Astrocyte (in vitro differentiated cells and primary cell): ENCODE measurements at regions not wholly inside any gene's neighbourhood (a gene's known extent, or its start where the extent isn't known, plus 50 kb on each side); places are given as distances from the start of the nearest gene placed in this dataset.

ENCODE experiments used
- DNase-seq: peaks from one replicate; pipeline ENCODE4 v3.0.0-alpha.2; 2010; ENCODE audit warnings: low read depth
- FAIRE-seq: peaks from 2 replicates; lab custom pipeline; 2011; peaks lifted over from hg19 to GRCh38; lab: Jason Lieb, UNC
- H2AFZ ChIP-seq: 2 replicates; pipeline ENCODE4 v1.6.0; 2012; ENCODE audit warnings: low read depth, low read length, inconsistent platforms
- H3K27ac ChIP-seq: 2 replicates; pipeline ENCODE4 v1.5.1; 2011; ENCODE audit warnings: low read depth, low read length, inconsistent platforms
- H3K27me3 ChIP-seq: 2 replicates; pipeline ENCODE4 v1.6.0; 2011; ENCODE audit warnings: low read length, inconsistent platforms; ENCODE audit not compliant: insufficient read depth
- H3K36me3 ChIP-seq: 2 replicates; pipeline ENCODE4 v1.5.1; 2011; ENCODE audit warnings: low read length, inconsistent platforms; ENCODE audit not compliant: insufficient read depth
- H3K4me1 ChIP-seq: 2 replicates; pipeline ENCODE4 v1.5.1; 2011; ENCODE audit warnings: low read length, inconsistent platforms; ENCODE audit not compliant: insufficient read depth
- H3K4me2 ChIP-seq: 2 replicates; pipeline ENCODE4 v1.6.0; 2012; ENCODE audit warnings: low read length, inconsistent platforms
- H3K4me3 ChIP-seq: 2 replicates; pipeline ENCODE4 v1.5.1; 2011; ENCODE audit warnings: low read depth, mild to moderate bottlenecking, low read length, inconsistent platforms; ENCODE audit not compliant: insufficient read depth
- H3K79me2 ChIP-seq: 2 replicates; pipeline ENCODE4 v1.6.0; 2012; ENCODE audit warnings: mild to moderate bottlenecking, low read length, inconsistent platforms; ENCODE audit not compliant: insufficient read depth
- H3K9ac ChIP-seq: 2 replicates; pipeline ENCODE4 v1.6.0; 2012; ENCODE audit warnings: mild to moderate bottlenecking, low read length, inconsistent platforms
- H3K9me3 ChIP-seq: 2 replicates; pipeline ENCODE4 v1.5.1; 2012; ENCODE audit warnings: low read depth, mild to moderate bottlenecking, low read length, inconsistent platforms; ENCODE audit not compliant: insufficient read depth
- H4K20me1 ChIP-seq: 2 replicates; pipeline ENCODE4 v1.6.0; 2012; ENCODE audit warnings: low read length, inconsistent platforms; ENCODE audit not compliant: insufficient read depth
- H3K27ac Mint-ChIP-seq: one replicate; pipeline ENCODE4 v1.8.0; 2021; ENCODE audit warnings: mild to moderate bottlenecking, mixed read lengths; ENCODE audit not compliant: unreplicated experiment
- H3K27me3 Mint-ChIP-seq: one replicate; pipeline ENCODE4 v1.8.0; 2021; ENCODE audit warnings: low read depth, mixed read lengths; ENCODE audit not compliant: unreplicated experiment
- H3K36me3 Mint-ChIP-seq: one replicate; pipeline ENCODE4 v1.8.0; 2021; ENCODE audit warnings: low read depth, mixed read lengths; ENCODE audit not compliant: unreplicated experiment
- H3K4me1 Mint-ChIP-seq: one replicate; pipeline ENCODE4 v1.8.0; 2021; ENCODE audit warnings: low read depth, mixed read lengths; ENCODE audit not compliant: unreplicated experiment
- H3K4me3 Mint-ChIP-seq: one replicate; pipeline ENCODE4 v1.8.0; 2021; ENCODE audit warnings: mild to moderate bottlenecking, moderate library complexity, mixed read lengths; ENCODE audit not compliant: unreplicated experiment
- H3K9me3 Mint-ChIP-seq: one replicate; pipeline ENCODE4 v1.8.0; 2021; ENCODE audit warnings: mild to moderate bottlenecking, mixed read lengths; ENCODE audit not compliant: unreplicated experiment
- EZH2 ChIP-seq: IDR thresholded peaks from 2 replicates; pipeline ENCODE4 v1.6.1; 2012; ENCODE audit warnings: mild to moderate bottlenecking, low read length, inconsistent platforms; ENCODE audit not compliant: insufficient read depth
- TF ChIP-seq, protein P1 (sequence below): IDR thresholded peaks from 2 replicates; pipeline ENCODE4 v1.5.1; 2011; ENCODE audit warnings: low read depth, mild to moderate bottlenecking, inconsistent platforms, low read length, moderate library complexity; ENCODE audit not compliant: insufficient read depth

DNA sequence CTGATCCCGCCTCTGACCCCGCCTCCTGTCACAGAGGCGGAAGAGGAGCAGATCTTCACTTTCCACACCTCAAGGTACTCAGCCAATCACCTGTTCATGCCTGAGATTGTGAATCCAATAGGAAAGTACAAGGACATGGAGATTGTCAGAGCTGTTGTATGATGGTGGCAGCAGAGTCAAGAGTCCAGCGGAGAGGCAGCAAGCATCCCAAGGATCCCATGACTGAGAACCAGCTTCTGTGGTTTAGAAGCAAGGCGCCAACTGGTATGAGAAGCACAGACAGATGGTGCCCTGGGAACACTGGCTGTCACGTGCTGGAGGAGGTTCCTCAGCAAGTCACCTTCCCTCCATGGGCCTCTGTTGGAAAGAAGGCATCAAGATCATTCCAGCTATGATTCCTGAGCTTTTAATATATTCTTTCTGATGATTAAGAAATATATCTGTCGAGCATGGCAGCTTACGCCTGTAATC, 93.9 kb downstream of the CPN2 start:
- Histone ChIP-seq H3K9ac (no peak overlapping the region), H3K79me2 (no peaks in the 10 kb centered on the region), H3K4me1 (no peaks in the 10 kb centered on the region), H3K4me3 (no peak overlapping the region), H3K27me3 (peaks cover 18% of the 10 kb centered on the region), H2AFZ (no peak overlapping the region), H3K4me2 (no peak overlapping the region), H4K20me1 (no peaks in the 10 kb centered on the region), H3K9me3 (peaks cover 4% of the 10 kb centered on the region), H3K36me3 (no peaks in the 10 kb centered on the region), H3K27ac (no peak overlapping the region)
- Mint-ChIP-seq H3K9me3 (peaks cover 6% of the 10 kb centered on the region), H3K4me3 (no peak overlapping the region), H3K36me3 (peaks cover 2% of the 10 kb centered on the region), H3K27me3 (peaks cover 53% of the 10 kb centered on the region), H3K4me1 (peaks cover 2% of the 10 kb centered on the region), H3K27ac (no peak overlapping the region)
- FAIRE-seq (no peak), DNase-seq (no peak)
- no peak for TF ChIP-seq EZH2
- TF ChIP-seq, protein P1, sequence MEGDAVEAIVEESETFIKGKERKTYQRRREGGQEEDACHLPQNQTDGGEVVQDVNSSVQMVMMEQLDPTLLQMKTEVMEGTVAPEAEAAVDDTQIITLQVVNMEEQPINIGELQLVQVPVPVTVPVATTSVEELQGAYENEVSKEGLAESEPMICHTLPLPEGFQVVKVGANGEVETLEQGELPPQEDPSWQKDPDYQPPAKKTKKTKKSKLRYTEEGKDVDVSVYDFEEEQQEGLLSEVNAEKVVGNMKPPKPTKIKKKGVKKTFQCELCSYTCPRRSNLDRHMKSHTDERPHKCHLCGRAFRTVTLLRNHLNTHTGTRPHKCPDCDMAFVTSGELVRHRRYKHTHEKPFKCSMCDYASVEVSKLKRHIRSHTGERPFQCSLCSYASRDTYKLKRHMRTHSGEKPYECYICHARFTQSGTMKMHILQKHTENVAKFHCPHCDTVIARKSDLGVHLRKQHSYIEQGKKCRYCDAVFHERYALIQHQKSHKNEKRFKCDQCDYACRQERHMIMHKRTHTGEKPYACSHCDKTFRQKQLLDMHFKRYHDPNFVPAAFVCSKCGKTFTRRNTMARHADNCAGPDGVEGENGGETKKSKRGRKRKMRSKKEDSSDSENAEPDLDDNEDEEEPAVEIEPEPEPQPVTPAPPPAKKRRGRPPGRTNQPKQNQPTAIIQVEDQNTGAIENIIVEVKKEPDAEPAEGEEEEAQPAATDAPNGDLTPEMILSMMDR, result no peak

DNA sequence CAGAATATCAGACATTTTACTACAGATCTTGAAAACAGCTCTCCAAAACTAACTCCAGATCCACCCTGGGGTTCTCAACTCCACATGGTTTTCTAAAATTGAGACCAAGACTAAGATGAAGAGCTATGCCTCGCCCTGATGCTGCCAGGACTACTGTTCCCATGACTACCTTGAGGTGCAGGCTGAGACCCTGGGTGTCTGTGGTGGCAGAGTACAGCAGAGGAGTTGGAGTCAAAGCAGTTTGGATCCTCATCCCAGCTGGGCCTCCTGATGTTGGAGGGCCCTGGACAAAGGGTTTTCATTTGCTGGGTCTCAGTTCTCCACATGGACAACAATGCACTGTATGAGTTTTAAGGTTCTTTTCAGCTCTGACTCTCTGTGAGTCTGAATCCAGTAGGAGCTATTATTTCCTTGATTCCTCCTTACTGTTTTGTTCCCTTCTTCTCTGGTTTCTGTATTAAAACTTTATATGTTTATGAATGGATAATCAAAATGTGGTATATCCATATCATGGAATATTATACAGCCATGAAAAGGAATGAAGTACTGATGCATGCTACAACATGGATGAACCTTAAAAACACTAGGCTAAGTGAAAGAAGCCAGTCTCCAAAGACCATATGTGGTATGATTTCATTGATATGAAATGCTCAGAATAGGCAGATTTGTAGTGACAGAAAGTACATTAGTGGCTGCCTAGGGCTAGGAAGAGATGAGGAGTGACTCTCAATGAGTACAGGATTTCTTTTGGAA, 93.0 kb downstream of the CPN2 start:
- Histone ChIP-seq H3K27me3 (peaks cover 11% of the 10 kb centered on the region), H3K4me3 (no peak overlapping the region), H2AFZ (no peak overlapping the region), H3K4me1 (no peaks in the 10 kb centered on the region), H4K20me1 (no peaks in the 10 kb centered on the region), H3K79me2 (no peaks in the 10 kb centered on the region), H3K9me3 (peaks cover 4% of the 10 kb centered on the region), H3K36me3 (no peaks in the 10 kb centered on the region), H3K27ac (no peak overlapping the region), H3K9ac (no peak overlapping the region), H3K4me2 (no peak overlapping the region)
- Mint-ChIP-seq H3K27ac (no peak overlapping the region), H3K27me3 (peaks cover 52% of the 10 kb centered on the region), H3K9me3 (peaks cover 4% of the 10 kb centered on the region), H3K4me3 (no peak overlapping the region), H3K36me3 (peaks cover 2% of the 10 kb centered on the region), H3K4me1 (peaks cover 2% of the 10 kb centered on the region)
- DNase-seq (no peak), FAIRE-seq (no peak)
- TF ChIP-seq EZH2, result no peak
- TF ChIP-seq, protein P1, result no peak
